Panc1 (cell line): ENCODE measurements at regions not wholly inside any gene's neighbourhood (a gene's known extent, or its start where the extent isn't known, plus 50 kb on each side); places are given as distances from the start of the nearest gene placed in this dataset.

Experiments used
- ATAC-seq: fragments of 200-7000 bp; cut with Tn5 transposase; 2 replicates; pipeline ENCODE4 v1.9.1; 2020; ENCODE audit warnings: mild to moderate bottlenecking, moderate library complexity
- BruUV-seq: library from RNA; stranded (reverse); fragments of 400-500 nt; replicated peaks from 2 replicates; lab custom pipeline; 2021; lab: Mats Ljungman, UMichigan
- CTCF ChIA-PET: fragments of 300-600 bp; sonication (Branson Sonifier 250); formaldehyde crosslinking; loops from one replicate; lab custom pipeline; 2022; ENCODE audit warnings: antibody characterized with exemption; lab: Charles Lee
- POLR2A ChIA-PET: fragments of 300-600 bp; sonication (Branson Sonifier 250); formaldehyde crosslinking; loops from one replicate; lab custom pipeline; 2022; ENCODE audit warnings: antibody characterized with exemption; lab: Charles Lee
- DNase-seq: peaks from one replicate; pipeline ENCODE4 v3.0.0-alpha.2; 2010; ENCODE audit warnings: low read depth, low spot score
- H3K27ac ChIP-seq: 2 replicates; pipeline ENCODE4 v1.5.1; 2011; ENCODE audit warnings: mild to moderate bottlenecking, low read length, inconsistent platforms
- H3K27me3 ChIP-seq: fragments of 200-500 bp; sonication (Bioruptor generic); 2 replicates; pipeline ENCODE4 v1.6.0; 2014; ENCODE audit warnings: low read length, inconsistent platforms; ENCODE audit not compliant: control insufficient read depth, insufficient read depth
- H3K36me3 ChIP-seq: fragments of 200-500 bp; sonication (Bioruptor generic); 2 replicates; pipeline ENCODE4 v1.5.1; 2014; ENCODE audit warnings: inconsistent platforms, mild to moderate bottlenecking, low read length, moderate library complexity; ENCODE audit not compliant: control insufficient read depth, insufficient read depth
- H3K4me1 ChIP-seq: 2 replicates; pipeline ENCODE4 v1.5.1; 2011; ENCODE audit warnings: inconsistent platforms, mild to moderate bottlenecking, low read length, moderate library complexity; ENCODE audit not compliant: control insufficient read depth, insufficient read depth
- H3K4me3 ChIP-seq, 2 experiments: 2 replicates each; pipeline ENCODE4 v1.5.1; 2011 to 2012; ENCODE audit warnings: low read depth in 2 of 2, low read length in 2 of 2, mild to moderate bottlenecking in 2 of 2, inconsistent platforms in 1 of 2, moderate library complexity in 1 of 2
- H3K9me3 ChIP-seq: fragments of 200-500 bp; sonication (Bioruptor generic); 2 replicates; pipeline ENCODE4 v1.5.1; 2014; ENCODE audit warnings: low read depth, mild to moderate bottlenecking, inconsistent platforms, low read length, moderate library complexity; ENCODE audit not compliant: control insufficient read depth, insufficient read depth
- POLR2AphosphoS5 ChIP-seq: IDR thresholded peaks from 2 replicates; pipeline ENCODE4 v1.6.1; 2012; ENCODE audit warnings: mild to moderate bottlenecking, low read depth, low read length, moderate library complexity
- SIN3A ChIP-seq: IDR thresholded peaks from 2 replicates; pipeline ENCODE4 v1.6.1; 2012; ENCODE audit warnings: low read depth, mild to moderate bottlenecking, low read length, moderate library complexity, borderline replicate concordance; ENCODE audit not compliant: insufficient read depth
- TCF7L2 ChIP-seq: IDR thresholded peaks from 2 replicates; pipeline ENCODE4 v1.6.1; 2011; ENCODE audit warnings: mild to moderate bottlenecking, low read depth, low read length, inconsistent platforms
- in situ Hi-C: cut with HindIII; loops from 2 replicates; pipeline ENCODE4 v1.10.0; 2016; ENCODE audit warnings: low sequenced_read_pairs, low pct_unique_long_range_greater_than_20kb
- intact Hi-C: fragments of 100-400 bp; cut with micrococcal nuclease; formaldehyde crosslinking; loops from one replicate; pipeline ENCODE4 v1.10.0; 2022; ENCODE audit not compliant: unreplicated experiment
- TF ChIP-seq, protein P1 (sequence below), 2 experiments: IDR thresholded peaks; 2 replicates each; pipeline ENCODE4 v1.6.1; 2011 to 2012; ENCODE audit warnings: low read depth in 2 of 2, control low read depth in 1 of 2, low read length in 1 of 2, mild to moderate bottlenecking in 1 of 2, moderate library complexity in 1 of 2; ENCODE audit not compliant: insufficient read depth in 1 of 2
- TF ChIP-seq, protein P2 (sequence below): fragments of 450-650 bp; IDR thresholded peaks from 2 replicates; pipeline ENCODE4 v1.5.1; 2017; ENCODE audit warnings: mild to moderate bottlenecking

DNA sequence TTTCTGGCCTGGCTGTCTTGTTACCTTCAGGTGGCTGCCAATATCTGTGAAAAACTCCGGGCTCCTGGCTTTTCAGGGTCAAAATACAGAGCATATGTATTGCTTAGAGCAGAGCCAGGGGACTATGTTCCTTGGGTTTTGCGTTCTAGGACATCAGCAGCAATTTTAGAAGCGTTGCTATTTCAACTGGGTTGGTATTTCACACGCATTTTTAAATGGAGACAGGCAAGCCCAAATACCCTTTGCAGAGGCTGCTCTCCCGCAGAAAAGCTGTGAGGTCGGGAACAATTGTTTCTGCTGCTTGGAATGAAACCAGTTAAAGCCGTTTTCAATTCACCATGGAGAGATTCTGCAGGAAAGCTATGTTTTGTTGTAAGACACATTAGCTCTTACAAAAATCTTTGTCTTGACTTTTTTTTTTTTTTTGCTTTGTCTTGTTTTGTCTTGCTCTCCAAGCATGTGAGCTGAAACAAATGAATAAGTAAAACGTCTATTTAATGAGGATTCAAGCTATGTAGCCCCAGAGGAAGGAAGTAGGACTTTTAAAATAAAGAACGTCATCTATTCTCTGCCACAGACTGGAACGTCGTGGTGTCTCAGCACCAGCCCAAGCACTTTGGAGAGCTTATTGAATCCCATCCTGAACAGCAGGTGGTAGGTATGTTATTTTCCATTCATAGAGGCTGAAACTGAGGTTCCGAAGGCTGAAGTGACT lies 181.0 kb upstream of the TBX3 start:
- ChIA-PET POLR2A (interaction anchor here (0.7 kb wide), 1 partner anchor 53 kb away, joined by 5 read pairs; no protein-coding TSS in a partner anchor), CTCF (interaction anchor here (0.6 kb wide), 1 partner anchor 296 kb away, joined by 4 read pairs; no protein-coding TSS in a partner anchor)
- DNase-seq, result no peak
- H3K27ac ChIP-seq, result no peak overlapping the region
- intact Hi-C loops (no loop called here), in situ Hi-C loops (no loop called here)
- H3K4me3 ChIP-seq, result no peak overlapping the region
- no TSS peak for BruUV-seq
- no peaks in the 10 kb centered on the region for H3K36me3 ChIP-seq
- H3K9me3 ChIP-seq, result no peaks in the 10 kb centered on the region
- H3K4me1 ChIP-seq, result no peaks in the 10 kb centered on the region
- H3K27me3 ChIP-seq, result no peaks in the 10 kb centered on the region
- no peak for ATAC-seq
- no peak for TF ChIP-seq SIN3A
- TF ChIP-seq, protein P1, sequence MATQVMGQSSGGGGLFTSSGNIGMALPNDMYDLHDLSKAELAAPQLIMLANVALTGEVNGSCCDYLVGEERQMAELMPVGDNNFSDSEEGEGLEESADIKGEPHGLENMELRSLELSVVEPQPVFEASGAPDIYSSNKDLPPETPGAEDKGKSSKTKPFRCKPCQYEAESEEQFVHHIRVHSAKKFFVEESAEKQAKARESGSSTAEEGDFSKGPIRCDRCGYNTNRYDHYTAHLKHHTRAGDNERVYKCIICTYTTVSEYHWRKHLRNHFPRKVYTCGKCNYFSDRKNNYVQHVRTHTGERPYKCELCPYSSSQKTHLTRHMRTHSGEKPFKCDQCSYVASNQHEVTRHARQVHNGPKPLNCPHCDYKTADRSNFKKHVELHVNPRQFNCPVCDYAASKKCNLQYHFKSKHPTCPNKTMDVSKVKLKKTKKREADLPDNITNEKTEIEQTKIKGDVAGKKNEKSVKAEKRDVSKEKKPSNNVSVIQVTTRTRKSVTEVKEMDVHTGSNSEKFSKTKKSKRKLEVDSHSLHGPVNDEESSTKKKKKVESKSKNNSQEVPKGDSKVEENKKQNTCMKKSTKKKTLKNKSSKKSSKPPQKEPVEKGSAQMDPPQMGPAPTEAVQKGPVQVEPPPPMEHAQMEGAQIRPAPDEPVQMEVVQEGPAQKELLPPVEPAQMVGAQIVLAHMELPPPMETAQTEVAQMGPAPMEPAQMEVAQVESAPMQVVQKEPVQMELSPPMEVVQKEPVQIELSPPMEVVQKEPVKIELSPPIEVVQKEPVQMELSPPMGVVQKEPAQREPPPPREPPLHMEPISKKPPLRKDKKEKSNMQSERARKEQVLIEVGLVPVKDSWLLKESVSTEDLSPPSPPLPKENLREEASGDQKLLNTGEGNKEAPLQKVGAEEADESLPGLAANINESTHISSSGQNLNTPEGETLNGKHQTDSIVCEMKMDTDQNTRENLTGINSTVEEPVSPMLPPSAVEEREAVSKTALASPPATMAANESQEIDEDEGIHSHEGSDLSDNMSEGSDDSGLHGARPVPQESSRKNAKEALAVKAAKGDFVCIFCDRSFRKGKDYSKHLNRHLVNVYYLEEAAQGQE (IDR thresholded peaks at IDR 0.05; ENCODE audit: insufficient read depth in 1 of 2, low read depth in 2 of 2, low read length in 1 of 2), result no peak
- no peak for TF ChIP-seq TCF7L2
- TF ChIP-seq, protein P2, sequence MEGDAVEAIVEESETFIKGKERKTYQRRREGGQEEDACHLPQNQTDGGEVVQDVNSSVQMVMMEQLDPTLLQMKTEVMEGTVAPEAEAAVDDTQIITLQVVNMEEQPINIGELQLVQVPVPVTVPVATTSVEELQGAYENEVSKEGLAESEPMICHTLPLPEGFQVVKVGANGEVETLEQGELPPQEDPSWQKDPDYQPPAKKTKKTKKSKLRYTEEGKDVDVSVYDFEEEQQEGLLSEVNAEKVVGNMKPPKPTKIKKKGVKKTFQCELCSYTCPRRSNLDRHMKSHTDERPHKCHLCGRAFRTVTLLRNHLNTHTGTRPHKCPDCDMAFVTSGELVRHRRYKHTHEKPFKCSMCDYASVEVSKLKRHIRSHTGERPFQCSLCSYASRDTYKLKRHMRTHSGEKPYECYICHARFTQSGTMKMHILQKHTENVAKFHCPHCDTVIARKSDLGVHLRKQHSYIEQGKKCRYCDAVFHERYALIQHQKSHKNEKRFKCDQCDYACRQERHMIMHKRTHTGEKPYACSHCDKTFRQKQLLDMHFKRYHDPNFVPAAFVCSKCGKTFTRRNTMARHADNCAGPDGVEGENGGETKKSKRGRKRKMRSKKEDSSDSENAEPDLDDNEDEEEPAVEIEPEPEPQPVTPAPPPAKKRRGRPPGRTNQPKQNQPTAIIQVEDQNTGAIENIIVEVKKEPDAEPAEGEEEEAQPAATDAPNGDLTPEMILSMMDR, result no peak
- no peak for TF ChIP-seq POLR2AphosphoS5

DNA sequence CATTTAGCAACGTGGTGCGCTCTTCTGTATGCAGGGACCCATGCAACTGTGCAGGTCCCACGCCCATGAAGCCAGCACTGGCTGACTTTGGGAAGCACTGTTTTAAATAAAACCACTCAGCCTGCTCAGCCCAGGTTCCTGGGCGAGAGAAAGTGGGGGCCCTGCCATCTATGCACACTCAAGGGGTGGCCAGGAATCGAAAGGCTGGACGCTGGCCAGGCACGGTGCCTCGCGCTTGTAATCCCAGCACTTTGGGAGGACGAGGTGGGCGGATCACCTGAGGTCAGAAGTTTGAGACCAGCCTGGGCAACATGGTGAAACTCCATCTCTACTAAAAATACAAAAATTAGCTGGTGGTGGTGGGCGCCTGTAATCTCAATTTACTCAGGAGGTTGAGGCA lies 179.9 kb upstream of the TBX3 start:
- H3K36me3 ChIP-seq, result no peaks in the 10 kb centered on the region
- H3K9me3 ChIP-seq, result no peaks in the 10 kb centered on the region
- ChIA-PET CTCF (no interaction called here), POLR2A (no interaction called here)
- DNase-seq (no peak), ATAC-seq (no peak)
- TF ChIP-seq SIN3A (no peak), TCF7L2 (no peak), POLR2AphosphoS5 (no peak)
- TF ChIP-seq, protein P1 (IDR thresholded peaks at IDR 0.05; ENCODE audit: insufficient read depth in 1 of 2, low read depth in 2 of 2, low read length in 1 of 2), result no peak
- TF ChIP-seq, protein P2, result no peak
- no peaks in the 10 kb centered on the region for H3K4me1 ChIP-seq
- in situ Hi-C loops, result no loop called here
- H3K27ac ChIP-seq, result no peak overlapping the region
- no peaks in the 10 kb centered on the region for H3K27me3 ChIP-seq
- intact Hi-C loops, result no loop called here
- no TSS peak for BruUV-seq
- H3K4me3 ChIP-seq, result no peak overlapping the region
